ENCODE measurements at regions not wholly inside any gene's neighbourhood (a gene's known extent, or its start where the extent isn't known, plus 50 kb on each side); places are given as distances from the start of the nearest gene placed in this dataset.

DNA sequence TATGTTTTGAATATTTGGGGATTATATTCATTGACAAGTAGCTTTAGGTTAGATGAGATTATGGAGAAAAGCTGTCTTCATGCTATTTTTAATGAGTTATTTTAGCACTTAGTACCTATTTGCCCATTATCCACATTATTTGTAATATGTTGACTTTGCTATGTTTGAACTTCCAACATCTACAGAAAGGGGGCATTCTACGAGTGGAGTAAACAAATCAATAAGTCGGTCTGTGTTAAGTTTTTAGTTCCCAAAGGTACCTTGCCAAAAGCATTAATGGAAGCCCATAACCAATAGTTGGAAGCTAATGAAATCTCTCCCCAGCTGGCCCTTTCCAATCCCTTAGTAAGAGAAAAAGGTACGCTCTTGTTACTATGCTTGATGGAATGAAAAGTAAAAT lies 250.0 kb upstream of the E2F7 start:
- FAIRE-seq (no peak), DNase-seq (ENCODE audit: extremely low read depth in 1 of 4, low spot score in 3 of 4) (no peak), ATAC-seq (no peak)
- no peak overlapping the region for H3K9ac ChIP-seq (ENCODE audit: insufficient read depth in 1 of 2, low read depth in 2 of 2, low read length in 2 of 2)
- no peak overlapping the region for H3K4me2 ChIP-seq (ENCODE audit: insufficient read depth, low read length)
- TF ChIP-seq ZBTB8A (IDR thresholded peaks at IDR 0.05; ENCODE audit: partially characterized antibody) (no peak), PTBP1 (IDR thresholded peaks at IDR 0.05; ENCODE audit: low read depth, low read length) (no peak), NCOA1 (IDR thresholded peaks at IDR 0.05; ENCODE audit: low read depth) (no peak)
- TF ChIP-seq, protein P1, sequence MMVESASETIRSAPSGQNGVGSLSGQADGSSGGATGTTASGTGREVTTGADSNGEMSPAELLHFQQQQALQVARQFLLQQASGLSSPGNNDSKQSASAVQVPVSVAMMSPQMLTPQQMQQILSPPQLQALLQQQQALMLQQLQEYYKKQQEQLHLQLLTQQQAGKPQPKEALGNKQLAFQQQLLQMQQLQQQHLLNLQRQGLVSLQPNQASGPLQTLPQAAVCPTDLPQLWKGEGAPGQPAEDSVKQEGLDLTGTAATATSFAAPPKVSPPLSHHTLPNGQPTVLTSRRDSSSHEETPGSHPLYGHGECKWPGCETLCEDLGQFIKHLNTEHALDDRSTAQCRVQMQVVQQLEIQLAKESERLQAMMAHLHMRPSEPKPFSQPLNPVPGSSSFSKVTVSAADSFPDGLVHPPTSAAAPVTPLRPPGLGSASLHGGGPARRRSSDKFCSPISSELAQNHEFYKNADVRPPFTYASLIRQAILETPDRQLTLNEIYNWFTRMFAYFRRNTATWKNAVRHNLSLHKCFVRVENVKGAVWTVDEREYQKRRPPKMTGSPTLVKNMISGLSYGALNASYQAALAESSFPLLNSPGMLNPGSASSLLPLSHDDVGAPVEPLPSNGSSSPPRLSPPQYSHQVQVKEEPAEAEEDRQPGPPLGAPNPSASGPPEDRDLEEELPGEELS (CRISPR knock-in tag; IDR thresholded peaks at IDR 0.05; ENCODE audit: borderline replicate concordance), result no peak
- no peak overlapping the region for H2AFZ ChIP-seq (ENCODE audit: low read depth, low read length)
- H3K4me1 ChIP-seq (replicated peaks in 1 of 2; ENCODE audit: control insufficient read depth in 2 of 2, insufficient read depth in 2 of 2, low read length in 2 of 2), result no peaks in the 10 kb centered on the region
- no peaks in the 10 kb centered on the region for H3K36me3 ChIP-seq (ENCODE audit: control insufficient read depth, insufficient read depth, low read length)
- no peaks in the 10 kb centered on the region for H3K9me1 ChIP-seq (ENCODE audit: control insufficient read depth, insufficient read depth, low read length)
- in situ Hi-C loops (cut with MboI), result no loop called here
- 0% methylated on average over 3 of the region's 3 CpGs for WGBS (ENCODE audit: insufficient coverage, low coverage, missing lambda C conversion rate)
- H3K4me3 ChIP-seq, result no peak overlapping the region
- no peak overlapping the region for H3K27ac ChIP-seq (ENCODE audit: extremely low read depth, low read depth, low read length)
- no peaks in the 10 kb centered on the region for H3K27me3 ChIP-seq (ENCODE audit: control insufficient read depth in 2 of 2, insufficient read depth in 2 of 2, low read length in 2 of 2)
- H4K20me1 ChIP-seq (replicated peaks; ENCODE audit: control insufficient read depth, insufficient read depth, low read length), result no peaks in the 10 kb centered on the region
- intact Hi-C loops (cut with micrococcal nuclease), result no loop called here
- CTCF ChIA-PET (ENCODE audit: low intra/inter-chr PET ratio), result no interaction called here
- POLR2A ChIA-PET, result interaction anchor here (0.5 to 0.7 kb wide), 2 partner anchors 13 to 57 kb away, joined by 3 read pairs; no protein-coding TSS in a partner anchor
- no peaks in the 10 kb centered on the region for H3K79me2 ChIP-seq (ENCODE audit: control insufficient read depth, insufficient read depth, low read length)
- H3K9me3 ChIP-seq (replicated peaks; ENCODE audit: control insufficient read depth, insufficient read depth, low read depth, low read length), result no peaks in the 10 kb centered on the region
- no TSS peak for BruUV-seq (replicated peaks)
